GM23338 (cell line): ENCODE measurements at regions not wholly inside any gene's neighbourhood (a gene's known extent, or its start where the extent isn't known, plus 50 kb on each side); places are given as distances from the start of the nearest gene placed in this dataset.

Experiments
- CREB1 ChIP-seq: fragments of 250-450 bp; sonication (Bioruptor Pico); IDR thresholded peaks from 2 replicates; pipeline ENCODE4 v1.5.0; 2020; ENCODE audit warnings: low read depth, mild to moderate bottlenecking, moderate library complexity
- CTCF ChIP-seq, 2 experiments: fragments of 200-600 bp in 1 of 2; sonication (generic) in 1 of 2; conservative IDR thresholded peaks; 2 replicates each; pipeline versions ENCODE4 v1.5.1 to v1.6.1; 2016 to 2017; ENCODE audit warnings: antibody characterized with exemption in 2 of 2, low read depth in 2 of 2, mild to moderate bottlenecking in 2 of 2, moderate library complexity in 1 of 2
- ETS1 ChIP-seq: IDR thresholded peaks from 2 replicates; pipeline ENCODE4 v1.6.1; 2016; ENCODE audit warnings: antibody characterized with exemption
- EZH2 ChIP-seq: fragments of 200-600 bp; sonication (generic); IDR thresholded peaks from one replicate; pipeline ENCODE4 v1.8.0; 2017; ENCODE audit warnings: antibody characterized with exemption, mild to moderate bottlenecking, low read depth; ENCODE audit not compliant: unreplicated experiment
- EZH2phosphoT487 ChIP-seq: fragments of 200-600 bp; sonication (generic); IDR thresholded peaks from one replicate; pipeline ENCODE4 v1.8.1; 2018; ENCODE audit warnings: antibody characterized with exemption; ENCODE audit not compliant: unreplicated experiment
- JUNB ChIP-seq: IDR thresholded peaks from one replicate; pipeline ENCODE4 v1.6.1; 2016; ENCODE audit warnings: antibody characterized with exemption; ENCODE audit not compliant: unreplicated experiment
- NANOG ChIP-seq: IDR thresholded peaks from 2 replicates; pipeline ENCODE4 v1.6.1; 2016; ENCODE audit warnings: antibody characterized with exemption, borderline replicate concordance
- POLR2AphosphoS5 ChIP-seq: IDR thresholded peaks from 2 replicates; pipeline ENCODE4 v1.6.1; 2016; ENCODE audit warnings: antibody characterized with exemption, low read depth
- STAT1 ChIP-seq: IDR thresholded peaks from one replicate; pipeline ENCODE4 v1.6.1; 2016; ENCODE audit warnings: antibody characterized with exemption; ENCODE audit not compliant: unreplicated experiment
- ZNF114 ChIP-seq: fragments of 250-450 bp; sonication (Bioruptor Pico); IDR thresholded peaks from 2 replicates; pipeline ENCODE4 v1.5.0; 2020; ENCODE audit warnings: mild to moderate bottlenecking, moderate library complexity
- TF ChIP-seq, protein P1 (sequence below): IDR thresholded peaks from one replicate; pipeline ENCODE4 v1.6.1; 2018; ENCODE audit warnings: antibody characterized with exemption; ENCODE audit not compliant: unreplicated experiment

- TF ChIP-seq CTCF (conservative IDR thresholded peaks at IDR 0.05; ENCODE audit: low read depth in 2 of 2), result no peak
- no peak for TF ChIP-seq EZH2
- TF ChIP-seq EZH2phosphoT487, result no peak
- no peak for TF ChIP-seq CREB1 (CRISPR knock-in tag)
- TF ChIP-seq, protein P1, sequence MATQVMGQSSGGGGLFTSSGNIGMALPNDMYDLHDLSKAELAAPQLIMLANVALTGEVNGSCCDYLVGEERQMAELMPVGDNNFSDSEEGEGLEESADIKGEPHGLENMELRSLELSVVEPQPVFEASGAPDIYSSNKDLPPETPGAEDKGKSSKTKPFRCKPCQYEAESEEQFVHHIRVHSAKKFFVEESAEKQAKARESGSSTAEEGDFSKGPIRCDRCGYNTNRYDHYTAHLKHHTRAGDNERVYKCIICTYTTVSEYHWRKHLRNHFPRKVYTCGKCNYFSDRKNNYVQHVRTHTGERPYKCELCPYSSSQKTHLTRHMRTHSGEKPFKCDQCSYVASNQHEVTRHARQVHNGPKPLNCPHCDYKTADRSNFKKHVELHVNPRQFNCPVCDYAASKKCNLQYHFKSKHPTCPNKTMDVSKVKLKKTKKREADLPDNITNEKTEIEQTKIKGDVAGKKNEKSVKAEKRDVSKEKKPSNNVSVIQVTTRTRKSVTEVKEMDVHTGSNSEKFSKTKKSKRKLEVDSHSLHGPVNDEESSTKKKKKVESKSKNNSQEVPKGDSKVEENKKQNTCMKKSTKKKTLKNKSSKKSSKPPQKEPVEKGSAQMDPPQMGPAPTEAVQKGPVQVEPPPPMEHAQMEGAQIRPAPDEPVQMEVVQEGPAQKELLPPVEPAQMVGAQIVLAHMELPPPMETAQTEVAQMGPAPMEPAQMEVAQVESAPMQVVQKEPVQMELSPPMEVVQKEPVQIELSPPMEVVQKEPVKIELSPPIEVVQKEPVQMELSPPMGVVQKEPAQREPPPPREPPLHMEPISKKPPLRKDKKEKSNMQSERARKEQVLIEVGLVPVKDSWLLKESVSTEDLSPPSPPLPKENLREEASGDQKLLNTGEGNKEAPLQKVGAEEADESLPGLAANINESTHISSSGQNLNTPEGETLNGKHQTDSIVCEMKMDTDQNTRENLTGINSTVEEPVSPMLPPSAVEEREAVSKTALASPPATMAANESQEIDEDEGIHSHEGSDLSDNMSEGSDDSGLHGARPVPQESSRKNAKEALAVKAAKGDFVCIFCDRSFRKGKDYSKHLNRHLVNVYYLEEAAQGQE, result no peak
- no peak for TF ChIP-seq STAT1
- no peak for TF ChIP-seq POLR2AphosphoS5
- TF ChIP-seq JUNB, result no peak
- no peak for TF ChIP-seq ETS1
- no peak for TF ChIP-seq NANOG
- no peak for TF ChIP-seq ZNF114 (CRISPR knock-in tag)
Measured at GRCh38 chr2:7115364-7115763, 198.2 kb downstream of the RNF144A start.
